Immature natural killer cell (primary cell): ENCODE measurements at regions not wholly inside any gene's neighbourhood (a gene's known extent, or its start where the extent isn't known, plus 50 kb on each side); places are given as distances from the start of the nearest gene placed in this dataset.

Source experiments
- DNase-seq, 3 donors: peaks; one replicate each; pipeline ENCODE4 v3.0.0; 2022; ENCODE audit warnings: mixed read lengths in 1 of 3
- H3K27ac Mint-ChIP-seq, 6 donors: one replicate each; pipeline ENCODE4 v1.8.0; 2020; ENCODE audit warnings: mixed read lengths in 6 of 6, mild to moderate bottlenecking in 5 of 6, inconsistent platforms in 4 of 6, moderate library complexity in 3 of 6
- H3K27me3 Mint-ChIP-seq, 3 donors: one replicate each; pipeline ENCODE4 v1.8.0; 2020 to 2021; ENCODE audit warnings: low read depth in 3 of 3, mild to moderate bottlenecking in 3 of 3, mixed read lengths in 3 of 3, moderate library complexity in 3 of 3, inconsistent platforms in 1 of 3
- H3K36me3 Mint-ChIP-seq, 3 donors: one replicate each; pipeline ENCODE4 v1.8.0; 2020; ENCODE audit warnings: mixed read lengths in 3 of 3, inconsistent platforms in 2 of 3, mild to moderate bottlenecking in 2 of 3
- H3K4me1 Mint-ChIP-seq, 2 donors: one replicate each; pipeline ENCODE4 v1.8.0; 2020; ENCODE audit warnings: inconsistent platforms in 2 of 2, mild to moderate bottlenecking in 2 of 2, mixed read lengths in 2 of 2, moderate library complexity in 1 of 2
- H3K4me3 Mint-ChIP-seq, 5 donors: one replicate each; pipeline ENCODE4 v1.8.0; 2020; ENCODE audit warnings: mild to moderate bottlenecking in 5 of 5, mixed read lengths in 5 of 5, inconsistent platforms in 3 of 5, moderate library complexity in 3 of 5
- H3K9me3 Mint-ChIP-seq, 6 donors: one replicate each; pipeline ENCODE4 v1.8.0; 2020; ENCODE audit warnings: mild to moderate bottlenecking in 6 of 6, mixed read lengths in 6 of 6, inconsistent platforms in 4 of 6, moderate library complexity in 3 of 6

DNA sequence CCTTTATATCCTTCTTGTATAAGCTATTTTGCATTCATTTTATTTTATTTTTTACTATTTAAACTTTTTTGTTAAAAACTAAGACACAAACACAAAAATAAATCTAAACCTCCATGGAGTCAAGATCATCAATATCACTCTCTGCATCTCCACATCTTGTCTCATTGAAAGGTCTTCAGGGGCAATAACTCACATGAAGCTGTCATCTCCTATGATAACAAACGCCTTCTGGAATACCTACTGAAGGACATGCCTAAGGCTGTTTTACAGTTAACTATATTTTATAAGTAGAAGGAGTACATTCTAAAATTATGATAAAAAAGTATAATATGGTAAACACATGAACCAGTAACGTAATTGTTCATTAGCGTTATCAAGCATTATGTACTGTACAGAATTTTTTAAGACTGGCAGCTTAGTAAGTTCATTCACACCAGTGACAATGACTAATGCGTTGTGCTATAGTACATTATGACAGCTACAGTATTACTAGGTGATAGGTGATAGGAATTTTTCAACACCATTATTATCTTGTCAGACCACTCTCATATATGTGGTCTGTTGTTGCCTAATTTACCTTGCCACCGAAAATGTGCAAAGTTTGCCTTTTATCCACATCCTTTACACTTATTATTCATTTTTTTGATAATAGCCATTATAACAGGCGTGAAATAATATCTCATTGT is 390.7 kb upstream of the SLITRK1 start:
- no peak overlapping the region for H3K4me3 Mint-ChIP-seq
- DNase-seq, result no peak
- H3K4me1 Mint-ChIP-seq, result no peaks in the 10 kb centered on the region
- no peaks in the 10 kb centered on the region for H3K36me3 Mint-ChIP-seq
- H3K27me3 Mint-ChIP-seq, result peaks cover 0 to 3% (median 0%) of the 10 kb centered on the region in 3 donors
- peaks cover 0 to 3% (median 0%) of the 10 kb centered on the region in 6 donors for H3K9me3 Mint-ChIP-seq
- H3K27ac Mint-ChIP-seq, result no peak overlapping the region

DNA sequence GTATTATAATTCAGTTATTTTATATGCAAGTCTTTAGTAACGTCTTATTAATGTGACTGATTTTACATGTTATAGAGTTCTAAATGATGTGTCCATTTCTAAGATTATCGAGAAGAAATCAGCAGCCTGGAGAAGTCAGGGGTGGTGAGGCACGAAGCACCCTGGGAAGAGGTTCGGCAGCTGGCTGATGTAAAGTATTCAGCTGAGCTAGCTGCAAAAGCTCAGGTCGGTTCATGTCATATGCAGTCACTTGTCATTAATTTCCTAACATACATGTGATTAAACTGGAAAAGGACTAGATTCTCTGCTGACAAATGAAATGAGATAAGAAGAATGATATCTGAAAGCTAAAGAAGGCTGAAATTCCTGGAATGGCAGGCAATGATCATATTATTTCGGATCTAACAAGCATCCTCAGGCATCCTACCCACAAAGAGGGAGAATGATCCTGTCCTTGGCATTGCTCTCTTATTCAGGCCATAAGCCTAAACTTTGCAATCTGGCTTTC is 383.0 kb upstream of the SLITRK1 start:
- Mint-ChIP-seq H3K9me3 (peaks cover 0 to 1% (median 0%) of the 10 kb centered on the region in 6 donors), H3K27me3 (peaks cover 1 to 4% (median 2%) of the 10 kb centered on the region in 3 donors), H3K36me3 (no peaks in the 10 kb centered on the region), H3K4me3 (no peak overlapping the region), H3K4me1 (no peaks in the 10 kb centered on the region), H3K27ac (no peak overlapping the region)
- no peak for DNase-seq

DNA sequence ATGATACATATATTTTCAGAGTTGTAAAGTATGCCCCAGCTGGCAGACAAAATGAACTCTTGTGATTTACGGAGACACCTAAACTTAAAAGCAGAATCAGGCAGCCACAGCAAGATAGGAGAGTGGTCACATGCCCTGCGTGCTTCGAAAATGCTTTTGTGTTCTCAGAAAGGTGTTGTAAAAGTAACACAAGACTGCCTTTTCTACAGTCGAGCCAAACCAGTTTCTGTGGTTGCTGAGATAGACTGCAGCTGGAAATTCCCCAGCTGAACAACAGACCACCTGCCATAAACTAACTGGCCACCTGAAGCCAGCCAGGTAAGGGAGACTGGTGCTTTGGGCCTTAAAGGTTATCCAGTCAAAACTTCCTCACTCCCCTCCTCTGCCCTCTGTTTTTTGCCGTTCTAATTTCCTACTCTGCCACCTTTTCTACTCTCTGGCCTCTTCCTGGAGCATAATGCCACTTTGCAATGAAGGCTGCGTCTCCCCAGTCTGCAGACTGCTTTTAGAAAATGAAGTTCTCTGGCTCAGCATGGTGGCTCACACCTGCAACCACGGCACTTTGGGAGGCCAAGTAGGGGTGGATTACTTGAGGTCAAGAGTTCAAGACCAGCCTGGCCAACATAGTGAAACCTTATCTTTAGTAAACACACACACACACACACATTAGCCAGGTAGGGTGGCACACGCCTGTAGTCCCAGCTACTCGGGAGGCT is 381.2 kb upstream of the SLITRK1 start:
- no peaks in the 10 kb centered on the region for H3K4me1 Mint-ChIP-seq
- no peak overlapping the region for H3K4me3 Mint-ChIP-seq
- H3K27me3 Mint-ChIP-seq, result peaks cover 1 to 2% (median 2%) of the 10 kb centered on the region in 3 donors
- no peak overlapping the region for H3K27ac Mint-ChIP-seq
- H3K9me3 Mint-ChIP-seq, result peaks cover 0 to 1% (median 0%) of the 10 kb centered on the region in 6 donors
- no peaks in the 10 kb centered on the region for H3K36me3 Mint-ChIP-seq
- no peak for DNase-seq

DNA sequence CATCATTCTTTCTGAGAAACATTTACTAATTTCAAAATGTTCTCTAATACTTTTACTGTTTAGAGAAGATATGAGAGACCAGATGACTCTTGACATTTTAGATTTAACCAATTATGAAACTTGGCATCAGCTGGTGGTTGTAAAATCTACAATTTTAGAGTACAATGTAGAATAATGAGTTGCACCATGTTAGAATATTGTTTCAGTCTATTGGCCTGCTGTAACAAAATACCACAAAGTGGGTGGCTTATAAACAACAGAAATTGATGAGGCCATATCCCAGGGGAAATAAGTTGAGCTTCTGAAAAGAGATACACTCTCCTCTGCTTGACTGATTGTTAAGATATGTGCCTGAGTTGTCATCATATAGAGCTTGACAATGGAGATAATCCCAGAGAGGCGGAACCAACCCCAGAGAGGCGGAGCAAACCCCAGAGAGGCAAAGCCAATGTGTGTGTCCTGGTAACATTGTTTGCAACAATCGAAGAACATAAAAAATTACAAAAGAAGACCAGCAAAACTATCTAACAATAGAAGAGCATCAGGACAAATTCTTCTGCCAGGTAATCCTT is 373.0 kb upstream of the SLITRK1 start:
- no peak overlapping the region for H3K4me3 Mint-ChIP-seq
- H3K4me1 Mint-ChIP-seq, result no peaks in the 10 kb centered on the region
- no peak overlapping the region for H3K27ac Mint-ChIP-seq

DNA sequence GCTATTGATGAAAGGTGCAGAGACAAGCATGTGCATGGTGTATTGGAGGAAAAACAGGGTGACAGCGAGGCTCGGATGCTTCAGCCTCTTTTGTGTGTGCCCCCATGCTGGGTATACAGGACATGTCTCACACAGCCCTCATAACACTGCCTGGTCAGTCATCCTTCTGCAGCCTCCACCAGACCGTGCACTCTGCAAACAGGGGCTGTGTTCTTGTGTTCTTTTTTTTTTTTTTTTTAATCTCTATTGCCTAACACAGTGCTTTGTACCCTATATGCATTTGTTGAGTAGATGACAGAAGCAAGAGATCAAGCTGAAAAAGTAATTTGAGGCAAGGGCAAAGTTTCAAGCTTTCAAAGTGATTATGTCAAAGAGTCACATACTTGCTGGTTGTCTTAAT is 367.2 kb upstream of the SLITRK1 start:
- Mint-ChIP-seq H3K9me3 (peaks cover 0 to 7% (median 0%) of the 10 kb centered on the region in 6 donors), H3K27ac (no peak overlapping the region), H3K27me3 (peaks cover 0 to 2% (median 2%) of the 10 kb centered on the region in 3 donors), H3K4me1 (no peaks in the 10 kb centered on the region), H3K36me3 (peaks cover 0 to 4% (median 0%) of the 10 kb centered on the region in 3 donors), H3K4me3 (no peak overlapping the region)
- no peak for DNase-seq

More for the DNA sequence above, 373.0 kb upstream of the SLITRK1 start:
- Mint-ChIP-seq H3K9me3 (peaks cover 0 to 11% (median 1%) of the 10 kb centered on the region in 6 donors), H3K36me3 (peaks cover 0 to 4% (median 0%) of the 10 kb centered on the region in 3 donors), H3K27me3 (peaks cover 0 to 2% (median 2%) of the 10 kb centered on the region in 3 donors)
- DNase-seq, result no peak

DNA sequence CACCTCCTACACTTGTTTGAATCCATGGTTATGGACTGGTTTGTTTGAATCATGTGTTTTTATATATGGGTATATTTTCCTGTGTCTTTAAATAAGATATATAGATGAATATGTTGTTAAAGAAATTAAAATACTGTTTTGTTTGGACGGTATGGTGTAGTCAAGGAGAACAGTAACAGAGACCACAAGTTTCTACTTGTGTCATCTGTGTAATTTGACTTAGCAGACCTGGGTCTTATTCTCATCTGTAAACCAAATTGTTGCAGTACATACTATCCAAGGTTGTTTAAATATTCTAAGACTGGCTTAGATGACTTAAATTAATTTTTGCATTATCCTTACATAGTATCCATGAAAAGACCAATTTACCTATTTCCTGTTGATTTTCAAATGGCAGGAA is 361.1 kb upstream of the SLITRK1 start:
- Mint-ChIP-seq H3K36me3 (peaks cover 0 to 4% (median 0%) of the 10 kb centered on the region in 3 donors), H3K27ac (no peak overlapping the region), H3K9me3 (no peaks in the 10 kb centered on the region), H3K27me3 (peaks cover 0 to 2% (median 0%) of the 10 kb centered on the region in 3 donors), H3K4me1 (no peaks in the 10 kb centered on the region), H3K4me3 (no peak overlapping the region)
- no peak for DNase-seq

DNA sequence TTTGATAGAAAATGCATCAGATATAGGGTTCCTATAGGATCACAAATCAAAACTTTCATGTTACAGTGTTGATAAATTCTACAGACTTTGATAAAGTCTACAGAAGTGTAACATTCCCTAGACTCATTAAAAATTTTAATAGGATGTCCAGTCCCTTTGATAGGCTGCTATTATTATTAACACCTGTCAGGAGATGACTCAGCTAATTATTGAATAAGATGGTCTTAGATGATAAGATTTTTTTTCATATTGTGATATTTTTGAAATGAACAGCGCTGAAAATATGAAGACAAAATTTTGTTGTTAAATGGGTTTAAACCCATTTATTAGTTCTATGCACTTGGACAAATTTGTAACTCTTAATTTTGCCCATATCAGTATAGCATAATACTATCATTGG is 356.8 kb upstream of the SLITRK1 start:
- Mint-ChIP-seq H3K27me3 (peaks cover 0 to 3% (median 3%) of the 10 kb centered on the region in 3 donors), H3K4me1 (peaks cover 5% of the 10 kb centered on the region in 2 donors), H3K36me3 (peaks cover 0 to 4% (median 0%) of the 10 kb centered on the region in 3 donors), H3K4me3 (no peak overlapping the region), H3K27ac (no peak overlapping the region), H3K9me3 (no peaks in the 10 kb centered on the region)
- DNase-seq, result no peak

DNA sequence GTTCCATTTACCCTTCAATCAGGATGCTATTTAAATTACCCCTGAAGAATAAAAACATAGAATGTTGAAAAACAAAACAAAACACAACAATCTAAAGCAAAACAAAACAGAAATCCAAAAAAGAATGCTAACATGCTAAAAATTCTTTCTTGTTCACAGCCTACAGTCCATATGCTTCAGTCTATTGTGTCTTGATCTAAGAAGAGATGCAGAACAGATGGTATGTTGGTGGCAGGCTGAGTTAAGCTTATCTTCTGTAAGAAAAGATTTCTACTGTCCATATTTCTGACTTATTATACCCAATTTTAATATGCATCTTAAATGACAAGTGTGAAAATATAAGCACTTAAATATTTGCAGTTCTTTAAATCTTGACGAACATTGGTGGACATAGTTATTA is 356.1 kb upstream of the SLITRK1 start:
- H3K27me3 Mint-ChIP-seq, result peaks cover 0 to 3% (median 3%) of the 10 kb centered on the region in 3 donors
- no peak overlapping the region for H3K4me3 Mint-ChIP-seq
- H3K36me3 Mint-ChIP-seq, result peaks cover 0 to 4% (median 0%) of the 10 kb centered on the region in 3 donors
- H3K27ac Mint-ChIP-seq, result no peak overlapping the region
- no peaks in the 10 kb centered on the region for H3K9me3 Mint-ChIP-seq
- DNase-seq, result no peak
- H3K4me1 Mint-ChIP-seq, result peaks cover 5% of the 10 kb centered on the region in 2 donors

DNA sequence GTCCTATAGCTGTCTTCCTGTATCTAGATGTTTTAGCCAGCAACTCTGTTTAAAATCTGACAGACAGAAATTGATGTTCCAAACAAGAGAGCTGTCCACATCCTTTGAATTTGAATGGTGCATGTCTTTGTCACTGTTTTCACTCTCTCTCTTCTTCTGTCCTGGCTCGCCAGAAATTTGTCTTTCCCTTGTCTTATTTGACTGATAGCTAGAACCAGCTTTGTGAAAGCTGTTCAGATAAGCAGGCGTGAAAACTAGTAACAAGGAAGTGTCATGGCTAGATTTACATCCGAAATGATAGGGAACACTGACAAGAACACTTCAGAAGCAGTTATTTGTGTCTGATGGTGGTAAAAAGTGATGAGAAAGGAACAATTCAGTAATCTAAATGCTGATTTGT is 354.9 kb upstream of the SLITRK1 start:
- DNase-seq, result no peak
- Mint-ChIP-seq H3K4me3 (no peak overlapping the region), H3K4me1 (peaks cover 5% of the 10 kb centered on the region in 2 donors), H3K27me3 (peaks cover 0 to 3% (median 2%) of the 10 kb centered on the region in 3 donors), H3K36me3 (peaks cover 0 to 4% (median 0%) of the 10 kb centered on the region in 3 donors), H3K9me3 (no peaks in the 10 kb centered on the region), H3K27ac (no peak overlapping the region)

DNA sequence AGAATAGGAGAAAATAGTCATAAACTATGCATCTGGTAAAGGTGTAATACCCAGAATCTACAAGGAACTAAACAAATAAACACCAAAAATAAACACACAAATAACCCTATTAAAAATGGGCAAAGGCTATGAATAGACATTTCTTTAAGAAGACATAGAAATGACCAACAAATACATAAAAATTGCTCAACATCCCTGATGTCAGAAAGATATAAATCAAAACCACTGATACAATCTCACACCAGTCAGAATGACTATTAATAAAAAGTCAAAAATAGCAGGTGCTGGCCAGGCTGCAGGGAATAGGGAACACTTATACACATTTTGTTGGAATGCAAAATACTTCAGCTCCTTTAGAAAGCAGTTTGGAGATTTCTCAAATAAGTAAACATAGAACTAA is 352.1 kb upstream of the SLITRK1 start:
- Mint-ChIP-seq H3K27me3 (peaks cover 0 to 7% (median 2%) of the 10 kb centered on the region in 3 donors), H3K4me3 (no peak overlapping the region), H3K4me1 (peaks cover 5% of the 10 kb centered on the region in 2 donors), H3K36me3 (no peaks in the 10 kb centered on the region), H3K27ac (peak overlapping the region in 1 of 6 donors; percentile 14), H3K9me3 (peaks cover 0 to 1% (median 0%) of the 10 kb centered on the region in 6 donors)
- DNase-seq, result no peak

DNA sequence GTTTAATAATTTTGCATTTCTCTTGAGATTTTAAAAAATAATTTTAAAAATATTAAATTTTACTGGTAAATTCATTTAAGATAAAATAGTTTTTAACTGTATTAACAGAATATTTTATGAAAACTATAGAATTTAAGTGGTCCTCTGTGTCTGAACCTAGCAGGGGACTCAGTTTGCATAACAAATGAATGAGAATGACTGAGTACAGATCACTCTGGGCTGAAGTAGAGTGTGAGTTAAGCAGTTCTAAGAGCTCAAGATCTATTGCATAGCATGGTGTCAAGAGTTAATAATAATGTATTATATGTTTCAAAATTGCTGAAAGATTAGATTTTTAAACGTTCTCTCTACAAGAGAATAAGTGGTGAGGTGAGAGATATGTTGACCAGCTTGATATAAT is 348.3 kb upstream of the SLITRK1 start:
- H3K36me3 Mint-ChIP-seq, result no peaks in the 10 kb centered on the region
- no peak for DNase-seq
- no peak overlapping the region for H3K27ac Mint-ChIP-seq
- peaks cover 0 to 1% (median 0%) of the 10 kb centered on the region in 6 donors for H3K9me3 Mint-ChIP-seq
- H3K27me3 Mint-ChIP-seq, result peaks cover 0 to 7% (median 0%) of the 10 kb centered on the region in 3 donors
- no peak overlapping the region for H3K4me3 Mint-ChIP-seq
- no peaks in the 10 kb centered on the region for H3K4me1 Mint-ChIP-seq

DNA sequence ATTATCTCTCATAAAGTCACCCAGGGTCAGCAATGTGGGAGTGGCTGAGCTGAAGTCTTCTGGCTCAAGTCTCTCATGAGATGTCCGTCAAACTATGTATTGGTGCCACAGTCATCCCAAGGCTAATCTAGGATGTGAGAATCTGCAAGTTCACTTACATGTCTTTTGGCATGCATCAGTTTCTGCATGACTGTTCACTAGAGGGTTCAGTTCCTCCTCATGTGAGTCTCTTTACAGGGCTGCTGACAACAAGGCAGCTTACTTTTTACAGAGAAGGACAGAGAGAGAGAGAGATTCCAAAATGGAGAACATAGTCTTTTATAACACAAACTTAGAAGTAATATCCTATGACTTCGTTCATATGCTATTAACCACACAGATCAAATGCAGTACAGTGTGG is 328.8 kb upstream of the SLITRK1 start:
- Mint-ChIP-seq H3K27ac (no peak overlapping the region), H3K27me3 (peaks cover 0 to 3% (median 1%) of the 10 kb centered on the region in 3 donors), H3K9me3 (peaks cover 0 to 5% (median 0%) of the 10 kb centered on the region in 6 donors), H3K36me3 (no peaks in the 10 kb centered on the region), H3K4me1 (no peaks in the 10 kb centered on the region), H3K4me3 (no peak overlapping the region)
- no peak for DNase-seq

DNA sequence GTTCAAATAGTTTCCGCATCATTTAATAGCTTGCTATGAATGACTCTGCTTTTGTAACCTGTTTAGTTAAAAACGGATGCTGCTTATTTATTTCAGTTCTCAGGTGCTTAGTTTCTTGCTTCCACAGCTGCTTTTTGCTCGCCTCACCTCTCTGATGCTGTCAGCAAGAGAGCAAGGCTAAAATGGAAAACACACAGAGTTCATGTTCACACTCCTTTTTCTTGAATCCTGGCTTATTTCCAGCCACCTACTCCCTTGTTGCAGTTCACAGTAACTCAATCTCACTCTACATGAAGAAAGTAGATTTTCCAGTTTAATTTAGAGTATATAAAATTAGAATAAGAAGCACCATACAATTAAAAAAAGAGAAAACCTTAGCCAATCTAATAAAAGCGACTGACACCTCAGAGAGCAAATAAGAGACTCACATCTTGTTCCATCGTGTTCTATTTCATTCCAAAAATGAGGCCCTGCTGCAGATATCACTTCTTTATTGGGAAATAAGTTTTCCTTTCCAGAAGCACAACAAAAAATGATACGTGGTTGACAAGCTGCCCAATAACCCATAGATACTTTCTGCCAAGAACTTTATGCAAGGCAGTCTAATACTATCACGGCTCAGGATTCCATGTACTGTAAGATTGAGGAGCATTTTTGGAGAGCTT is 326.1 kb upstream of the SLITRK1 start:
- H3K36me3 Mint-ChIP-seq, result no peaks in the 10 kb centered on the region
- DNase-seq, result no peak
- H3K27ac Mint-ChIP-seq, result no peak overlapping the region
- peaks cover 0 to 6% (median 2%) of the 10 kb centered on the region in 3 donors for H3K27me3 Mint-ChIP-seq
- H3K4me3 Mint-ChIP-seq, result no peak overlapping the region
- H3K9me3 Mint-ChIP-seq, result peaks cover 0 to 3% (median 0%) of the 10 kb centered on the region in 6 donors
- H3K4me1 Mint-ChIP-seq, result no peaks in the 10 kb centered on the region
